Gastroesophageal sphincter (tissue), 4 donors: ENCODE measurements at regions not wholly inside any gene's neighbourhood (a gene's known extent, or its start where the extent isn't known, plus 50 kb on each side); places are given as distances from the start of the nearest gene placed in this dataset.

Experiments used
- ATAC-seq: fragments of 150-250 bp; one replicate; pipeline ENCODE4 v1.9.1; 2016; ENCODE audit warnings: mild to moderate bottlenecking, moderate library complexity
- H3K27ac ChIP-seq, 4 donors: fragments of 200-600 bp; sonication (generic) in 3 of 4; 1 replicate in 3 of 4; 2 replicates in 1 of 4; pipeline ENCODE4 v1.5.1; 2016 to 2019
- H3K27me3 ChIP-seq: fragments of 200-600 bp; sonication (generic); one replicate; pipeline ENCODE4 v1.5.1; 2019
- H3K36me3 ChIP-seq, 2 donors: fragments of 200-600 bp; sonication (generic); one replicate each; pipeline ENCODE4 v1.5.1; 2019; ENCODE audit warnings: control low read depth in 1 of 2
- H3K4me1 ChIP-seq, 3 donors: fragments of 200-600 bp; sonication (generic); 1 replicate in 2 of 3; 2 replicates in 1 of 3; pipeline ENCODE4 v1.5.1; 2016 to 2019; ENCODE audit warnings: control low read depth in 2 of 3
- H3K4me3 ChIP-seq, 2 donors: fragments of 200-600 bp; sonication (generic); one replicate each; pipeline ENCODE4 v1.5.1; 2019; ENCODE audit warnings: mild to moderate bottlenecking in 1 of 2, moderate library complexity in 1 of 2
- H3K9me3 ChIP-seq, 3 donors: fragments of 200-600 bp; sonication (generic); one replicate each; pipeline ENCODE4 v1.5.1; 2017 to 2019; ENCODE audit warnings: control low read depth in 2 of 3
- CTCF ChIP-seq, 4 experiments: fragments of 200-600 bp in 2 of 4; fragments of 450-650 bp in 2 of 4; sonication (generic) in 1 of 4; IDR thresholded peaks; one replicate each; pipeline ENCODE4 v1.5.1; 2017 to 2019; ENCODE audit warnings: antibody characterized with exemption in 4 of 4, mild to moderate bottlenecking in 2 of 4, moderate library complexity in 2 of 4
- EP300 ChIP-seq: sonication (generic); formaldehyde crosslinking; IDR thresholded peaks from one replicate; pipeline ENCODE4 v1.6.1; 2017; ENCODE audit warnings: antibody characterized with exemption, mild to moderate bottlenecking
- POLR2A ChIP-seq, 2 donors: fragments of 450-650 bp; IDR thresholded peaks; one replicate each; pipeline ENCODE4 v1.6.1; 2017; ENCODE audit warnings: antibody characterized with exemption in 2 of 2, mild to moderate bottlenecking in 2 of 2, moderate library complexity in 1 of 2
- POLR2AphosphoS5 ChIP-seq: sonication (generic); formaldehyde crosslinking; IDR thresholded peaks from one replicate; pipeline ENCODE4 v1.6.1; 2017; ENCODE audit warnings: antibody characterized with exemption
- WGBS, 2 donors: methylation state at CpG; one replicate each; pipeline ENCODE4 v1.1.5; 2018; ENCODE audit warnings: low coverage in 1 of 2; 5-methylcytosine and 5-hydroxymethylcytosine counted together

GRCh38 chr13:71082631-71083030, 784.4 kb downstream of the DACH1 start:
- TF ChIP-seq POLR2AphosphoS5 = no peak
- TF ChIP-seq CTCF (IDR thresholded peaks at IDR 0.05) = no peak
- no peak for TF ChIP-seq EP300
- TF ChIP-seq POLR2A (IDR thresholded peaks at IDR 0.05) = no peak
- WGBS, 2 donors = 13 to 23% methylated on average over 1 of the region's 1 CpG
- no peaks in the 10 kb centered on the region for H3K9me3 ChIP-seq
- no peaks in the 10 kb centered on the region for H3K4me1 ChIP-seq
- H3K36me3 ChIP-seq = no peaks in the 10 kb centered on the region
- H3K27me3 ChIP-seq = no peaks in the 10 kb centered on the region
- no peak for ATAC-seq
- H3K4me3 ChIP-seq = no peak overlapping the region
- H3K27ac ChIP-seq = no peak overlapping the region

- no peaks in the 10 kb centered on the region for H3K9me3 ChIP-seq
- H3K27me3 ChIP-seq = no peaks in the 10 kb centered on the region
- H3K27ac ChIP-seq = no peak overlapping the region
- ATAC-seq = no peak
- TF ChIP-seq POLR2A (IDR thresholded peaks at IDR 0.05) (no peak), EP300 (no peak), POLR2AphosphoS5 (no peak), CTCF (IDR thresholded peaks at IDR 0.05) (no peak)
- H3K4me1 ChIP-seq = no peaks in the 10 kb centered on the region
- no peak overlapping the region for H3K4me3 ChIP-seq
- H3K36me3 ChIP-seq = no peaks in the 10 kb centered on the region
Observed at GRCh38 chr13:71079638-71080037, 787.4 kb downstream of the DACH1 start.

- no peak overlapping the region for H3K4me3 ChIP-seq
- WGBS, 2 donors = 56 to 82% methylated on average over 2 to 3 of the region's 3 CpGs
- no peaks in the 10 kb centered on the region for H3K9me3 ChIP-seq
- TF ChIP-seq POLR2AphosphoS5 (no peak), CTCF (IDR thresholded peaks at IDR 0.05) (no peak), POLR2A (IDR thresholded peaks at IDR 0.05) (no peak), EP300 (no peak)
- ATAC-seq = no peak
- H3K4me1 ChIP-seq = no peaks in the 10 kb centered on the region
- no peak overlapping the region for H3K27ac ChIP-seq
- no peaks in the 10 kb centered on the region for H3K27me3 ChIP-seq
- H3K36me3 ChIP-seq = no peaks in the 10 kb centered on the region
Observed at GRCh38 chr13:71068041-71068440, 799.0 kb downstream of the DACH1 start.

GRCh38 chr13:71067165-71067815, 799.7 kb downstream of the DACH1 start:
- Histone ChIP-seq H3K4me1 (no peaks in the 10 kb centered on the region), H3K27ac (no peak overlapping the region), H3K36me3 (no peaks in the 10 kb centered on the region), H3K4me3 (no peak overlapping the region), H3K27me3 (no peaks in the 10 kb centered on the region), H3K9me3 (no peaks in the 10 kb centered on the region)
- TF ChIP-seq CTCF (IDR thresholded peaks at IDR 0.05) = no peak
- no peak for TF ChIP-seq POLR2A (IDR thresholded peaks at IDR 0.05)
- TF ChIP-seq POLR2AphosphoS5 = no peak
- no peak for TF ChIP-seq EP300
- 59 to 94% methylated on average over 2 to 3 of the region's 3 CpGs for WGBS, 2 donors
- ATAC-seq = no peak

GRCh38 chr13:71056581-71056980, 810.4 kb downstream of the DACH1 start:
- WGBS, 2 donors = 43% methylated on average over 3 of the region's 4 CpGs; no CpG with 5 or more reads in 1 of the 2 donors

More at GRCh38 chr13:71056581-71056980, 810.4 kb downstream of the DACH1 start:
- Histone ChIP-seq H3K4me3 (no peak overlapping the region), H3K36me3 (no peaks in the 10 kb centered on the region), H3K4me1 (no peaks in the 10 kb centered on the region), H3K27ac (no peak overlapping the region), H3K27me3 (no peaks in the 10 kb centered on the region), H3K9me3 (peaks cover 0 to 13% (median 0%) of the 10 kb centered on the region in 3 donors)
- ATAC-seq = no peak
- TF ChIP-seq POLR2A (IDR thresholded peaks at IDR 0.05) (no peak), CTCF (IDR thresholded peaks at IDR 0.05) (no peak), EP300 (no peak), POLR2AphosphoS5 (no peak)
